ENCODE measurements at regions not wholly inside any gene's neighbourhood (a gene's known extent, or its start where the extent isn't known, plus 50 kb on each side); places are given as distances from the start of the nearest gene placed in this dataset.
A peak's percentile ranks its signal among the peaks of the same experiment; 100 is the strongest.

GRCh38 chr2:219905640-219906039 lies 278.2 kb downstream of the SLC4A3 start:
- DNase-seq: no peak

- DNase-seq: no peak
Measured at GRCh38 chr2:219906114-219907010, 278.9 kb downstream of the SLC4A3 start.

DNA sequence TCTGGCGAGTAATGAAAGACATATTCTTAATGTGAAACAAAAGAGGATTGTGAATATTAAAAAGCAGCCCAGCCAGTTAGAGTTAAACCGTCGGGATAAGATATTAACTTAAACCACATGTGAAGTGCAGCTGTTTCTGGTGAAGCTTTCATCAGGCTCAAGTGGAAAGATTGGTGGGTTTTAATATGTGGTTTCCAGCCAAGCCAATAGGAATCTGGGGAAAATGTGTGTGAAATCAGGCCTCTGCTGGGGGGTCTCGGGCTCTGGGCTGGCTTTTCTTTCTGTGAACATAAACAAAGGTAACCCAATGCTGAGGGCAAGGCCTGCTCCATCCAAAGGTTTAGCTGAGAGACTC lies 279.6 kb downstream of the SLC4A3 start:
- DNase-seq: no peak

- DNase-seq: no peak
Measured at GRCh38 chr2:219908538-219908937, 281.1 kb downstream of the SLC4A3 start.

DNA sequence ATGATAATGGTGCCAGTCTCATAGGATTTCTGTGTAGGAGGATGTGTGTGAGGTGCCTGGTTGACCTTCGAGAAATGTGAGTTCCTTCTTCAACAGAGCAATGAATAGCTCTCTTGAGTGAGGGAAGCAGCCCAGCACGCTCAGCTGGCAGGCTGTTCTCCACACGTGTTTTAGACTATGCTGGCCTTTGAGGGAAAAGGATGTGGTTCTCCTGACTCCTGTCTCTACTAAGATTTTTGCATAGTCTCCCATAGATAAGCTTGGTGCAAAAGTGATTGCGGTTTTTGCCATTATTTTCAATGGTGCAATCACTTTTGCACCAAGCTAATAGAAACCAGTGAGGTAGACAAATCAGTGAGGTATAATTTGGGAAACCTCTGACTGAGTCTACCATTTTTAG lies 284.1 kb downstream of the SLC4A3 start:
- DNase-seq: no peak

- DNase-seq: peak in 1 of 3 experiments; percentile 8
Measured at GRCh38 chr2:219912491-219912921, 285.1 kb downstream of the SLC4A3 start.

GRCh38 chr2:219914577-219914976 lies 287.1 kb downstream of the SLC4A3 start:
- no peak for DNase-seq

DNA sequence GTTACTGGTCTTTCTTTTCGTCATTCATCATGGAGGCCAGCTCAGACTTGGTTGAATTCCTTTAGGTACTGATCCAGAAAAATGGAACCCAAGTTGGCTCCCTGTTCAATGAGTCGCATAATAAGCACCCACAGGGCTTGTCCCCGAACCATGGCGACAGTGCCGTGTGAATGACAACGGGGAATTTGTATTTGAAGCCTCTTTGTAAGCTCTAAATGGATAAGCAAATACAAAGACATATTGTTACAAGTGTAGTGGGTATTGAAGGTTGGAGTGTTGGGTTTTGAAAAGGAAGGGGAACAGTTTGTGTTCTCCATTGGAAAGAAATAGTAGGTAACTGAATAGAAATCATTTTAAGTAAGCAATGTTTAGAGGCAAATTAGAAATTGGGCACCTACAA lies 288.9 kb downstream of the SLC4A3 start:
- DNase-seq: no peak

- no peak for DNase-seq
Measured at GRCh38 chr2:219916726-219917440, 289.5 kb downstream of the SLC4A3 start.

- peak in 1 of 3 experiments; percentile 31 for DNase-seq
Measured at GRCh38 chr2:219918254-219918653, 290.8 kb downstream of the SLC4A3 start.

DNA sequence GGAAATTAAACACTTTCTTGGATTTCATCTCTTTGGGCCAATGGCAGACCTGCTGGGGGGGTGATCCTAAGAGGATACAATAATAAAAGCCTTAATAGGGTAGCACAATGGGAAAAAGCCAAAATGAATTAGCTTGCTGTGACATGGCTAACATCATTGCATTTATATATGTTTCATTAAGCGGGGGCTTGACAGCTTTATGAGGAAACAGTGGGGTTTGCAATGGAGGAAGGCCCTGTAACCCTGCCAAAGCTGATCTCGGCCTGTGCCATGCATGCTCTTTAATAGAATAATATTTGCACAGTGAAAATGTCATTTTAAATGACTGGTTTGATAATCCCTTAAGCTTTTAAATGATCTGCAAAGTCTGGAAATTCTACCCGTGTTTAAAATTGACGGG lies 291.5 kb downstream of the SLC4A3 start:
- peak in 2 of 3 experiments; percentile 40 to 77 for DNase-seq

DNA sequence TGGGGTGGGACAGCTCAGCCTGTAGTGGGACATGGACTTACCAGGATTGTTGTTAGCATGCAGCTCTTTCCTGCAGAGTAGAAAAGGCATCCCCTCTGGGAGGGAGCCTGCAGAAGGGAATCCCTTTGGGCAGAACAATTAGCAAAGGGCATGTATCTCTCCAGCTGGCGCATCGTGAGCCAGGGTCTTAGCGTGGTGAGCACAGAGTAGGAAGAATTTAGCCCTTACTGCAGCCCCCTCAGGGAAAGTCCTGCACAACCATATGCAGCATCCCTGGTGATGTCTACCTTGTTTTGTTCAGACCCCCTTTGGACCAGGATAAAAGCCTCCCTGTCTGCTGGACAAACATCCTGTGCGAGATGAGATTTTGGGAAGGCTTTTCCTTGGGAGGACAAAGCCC lies 292.1 kb downstream of the SLC4A3 start:
- DNase-seq: no peak

GRCh38 chr2:219929835-219930234 lies 302.4 kb downstream of the SLC4A3 start:
- no peak for DNase-seq

- DNase-seq: no peak
Measured at GRCh38 chr2:219939647-219940046, 312.2 kb downstream of the SLC4A3 start.

- no peak for DNase-seq
Measured at GRCh38 chr2:219944866-219945265, 317.4 kb downstream of the SLC4A3 start.

- no peak for DNase-seq
Measured at GRCh38 chr2:219946021-219946420, 318.6 kb downstream of the SLC4A3 start.

DNA sequence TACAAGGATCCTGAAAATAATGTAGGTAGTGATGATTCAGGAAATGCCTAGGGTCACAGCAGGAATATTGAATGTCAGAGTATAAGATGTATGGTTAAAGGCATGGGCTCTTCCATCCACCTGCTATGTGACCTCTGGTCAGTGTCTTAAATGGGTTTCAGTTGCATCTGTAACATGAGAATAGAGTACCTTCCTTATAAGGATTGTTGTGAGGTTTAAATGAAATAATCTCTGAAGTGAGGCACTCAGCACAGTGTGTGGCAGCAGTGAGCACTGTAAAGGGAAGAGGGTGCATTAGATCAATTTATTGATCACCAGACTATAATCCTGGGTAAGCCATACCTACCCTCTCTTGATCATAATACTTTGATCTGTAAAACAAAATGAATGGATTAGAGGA lies 319.1 kb downstream of the SLC4A3 start:
- no peak for DNase-seq

GRCh38 chr2:219947575-219947974 lies 320.1 kb downstream of the SLC4A3 start:
- DNase-seq: no peak

DNA sequence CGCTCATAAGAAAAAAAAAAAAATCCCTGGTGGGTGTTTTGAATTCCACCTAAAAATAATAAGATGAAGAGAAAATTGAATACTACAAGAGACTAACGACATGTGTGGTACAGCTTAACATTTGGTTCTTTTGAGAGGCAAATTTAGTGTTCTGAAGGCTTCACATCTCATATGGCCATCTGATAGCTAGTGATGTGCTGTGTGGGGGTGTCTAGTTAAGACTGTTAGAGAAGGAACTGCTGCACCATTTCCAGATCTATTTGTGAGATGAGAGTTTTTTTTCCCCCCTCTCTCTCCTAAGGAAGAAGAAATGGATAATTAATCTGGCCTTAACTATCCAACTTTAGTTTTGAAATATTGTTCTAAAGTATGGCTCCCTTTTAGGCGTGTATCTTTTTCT lies 321.6 kb downstream of the SLC4A3 start:
- DNase-seq: no peak

- no peak for DNase-seq
Measured at GRCh38 chr2:219951099-219951498, 323.7 kb downstream of the SLC4A3 start.

DNA sequence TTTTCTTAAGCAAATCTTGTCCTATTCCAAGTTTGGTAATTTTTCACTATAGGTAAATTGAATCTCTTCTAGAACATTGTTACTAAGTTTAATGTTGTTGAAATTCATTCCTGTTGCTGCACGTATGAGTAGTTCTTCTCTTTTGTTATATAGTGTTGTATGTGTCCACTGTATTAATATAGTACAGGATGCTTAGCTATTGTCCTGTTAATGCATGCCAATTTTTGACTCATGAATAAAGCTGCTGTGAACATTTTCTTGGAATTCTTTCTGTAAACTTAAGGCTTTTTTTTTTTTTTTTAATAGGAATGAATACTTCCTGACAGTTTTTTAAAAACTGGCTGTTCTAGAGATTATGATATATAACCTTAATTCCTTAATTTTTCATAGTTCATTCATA lies 326.9 kb downstream of the SLC4A3 start:
- DNase-seq: no peak

- DNase-seq: no peak
Measured at GRCh38 chr2:219957820-219958219, 330.4 kb downstream of the SLC4A3 start.

- DNase-seq: no peak
Measured at GRCh38 chr2:219958941-219959340, 331.5 kb downstream of the SLC4A3 start.

DNA sequence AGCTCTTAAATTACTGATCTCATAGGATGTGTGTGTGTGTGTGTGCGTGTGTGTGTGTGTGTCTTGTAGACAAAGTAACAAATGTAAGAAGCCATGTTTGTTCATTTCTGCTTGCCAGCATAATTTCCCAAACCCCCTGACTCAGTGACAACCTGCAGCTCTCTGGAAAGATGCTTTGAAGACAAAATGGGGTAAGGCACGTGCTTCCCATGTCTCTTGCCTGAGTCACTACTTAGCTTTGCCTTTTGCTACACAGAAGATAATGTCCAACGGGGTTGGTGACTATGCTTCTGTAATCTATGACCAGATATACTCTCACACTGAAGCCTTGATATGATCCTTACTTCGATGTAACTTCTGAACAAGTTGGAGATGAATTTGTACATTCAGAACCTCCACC lies 332.0 kb downstream of the SLC4A3 start:
- no peak for DNase-seq

Data from NCI-H1417 (cell line).